ENCODE measurements at regions not wholly inside any gene's neighbourhood (a gene's known extent, or its start where the extent isn't known, plus 50 kb on each side); places are given as distances from the start of the nearest gene placed in this dataset.
A peak's percentile ranks its signal among the peaks of the same experiment; 100 is the strongest.

GRCh38 chr1:191025896-191026642 is 548.4 kb upstream of the BRINP3 start:
- peak in 1 of 2 donors; percentile 62 for DNase-seq
- Histone ChIP-seq H3K4me3 (no peak overlapping the region), H3K27me3 (no peaks in the 10 kb centered on the region), H3K4me1 (no peaks in the 10 kb centered on the region), H3K9me3 (peaks cover 0 to 6% (median 0%) of the 10 kb centered on the region in 4 donors), H3K27ac (no peak overlapping the region), H3K36me3 (no peaks in the 10 kb centered on the region)
- 90 to 96% methylated on average over 3 to 18 of the region's 33 CpGs for WGBS, 2 donors
- peak in 1 of 2 donors; percentile 34 for ATAC-seq (ENCODE audit: low FRiP score in 2 of 2)
- TF ChIP-seq POLR2AphosphoS5 (IDR thresholded peaks at IDR 0.05), result no peak
- TF ChIP-seq CTCF (IDR thresholded peaks at IDR 0.05), result no peak
- no peak for TF ChIP-seq POLR2A (IDR thresholded peaks at IDR 0.05)
- TF ChIP-seq EP300 (IDR thresholded peaks at IDR 0.05), result no peak

- Histone ChIP-seq H3K4me1 (no peaks in the 10 kb centered on the region), H3K27ac (no peak overlapping the region), H3K36me3 (no peaks in the 10 kb centered on the region), H3K4me3 (no peak overlapping the region), H3K9me3 (peaks cover 0 to 6% (median 0%) of the 10 kb centered on the region in 4 donors), H3K27me3 (no peaks in the 10 kb centered on the region)
- 66 to 72% methylated on average over 4 to 5 of the region's 5 CpGs for WGBS, 2 donors
- DNase-seq (no peak), ATAC-seq (ENCODE audit: low FRiP score in 2 of 2) (no peak)
- TF ChIP-seq POLR2A (IDR thresholded peaks at IDR 0.05) (no peak), POLR2AphosphoS5 (IDR thresholded peaks at IDR 0.05) (no peak), EP300 (IDR thresholded peaks at IDR 0.05) (no peak)
Observed at GRCh38 chr1:191026828-191027227, 549.2 kb upstream of the BRINP3 start.

- Histone ChIP-seq H3K36me3 (no peaks in the 10 kb centered on the region), H3K27ac (no peak overlapping the region), H3K4me1 (no peaks in the 10 kb centered on the region), H3K27me3 (no peaks in the 10 kb centered on the region), H3K9me3 (peaks cover 0 to 5% (median 0%) of the 10 kb centered on the region in 4 donors), H3K4me3 (no peak overlapping the region)
- ATAC-seq (ENCODE audit: low FRiP score in 2 of 2) (no peak), DNase-seq (no peak)
- WGBS, 2 donors, result 71 to 77% methylated on average over 2 of the region's 2 CpGs
- TF ChIP-seq POLR2A (IDR thresholded peaks at IDR 0.05) (no peak), CTCF (IDR thresholded peaks at IDR 0.05) (no peak)
Observed at GRCh38 chr1:191034132-191034531, 556.5 kb upstream of the BRINP3 start.

GRCh38 chr1:191043066-191043465 is 565.4 kb upstream of the BRINP3 start:
- Histone ChIP-seq H3K9me3 (no peaks in the 10 kb centered on the region), H3K36me3 (no peaks in the 10 kb centered on the region), H3K27ac (no peak overlapping the region), H3K4me3 (no peak overlapping the region), H3K4me1 (no peaks in the 10 kb centered on the region), H3K27me3 (no peaks in the 10 kb centered on the region)
- DNase-seq (no peak), ATAC-seq (ENCODE audit: low FRiP score in 2 of 2) (no peak)
- no peak for TF ChIP-seq POLR2AphosphoS5 (IDR thresholded peaks at IDR 0.05)
- TF ChIP-seq EP300 (IDR thresholded peaks at IDR 0.05), result no peak
- TF ChIP-seq POLR2A (IDR thresholded peaks at IDR 0.05), result no peak
- TF ChIP-seq CTCF (IDR thresholded peaks at IDR 0.05), result no peak
- WGBS, 2 donors, result 56 to 64% methylated on average over 2 of the region's 2 CpGs

- TF ChIP-seq POLR2A (IDR thresholded peaks at IDR 0.05), result no peak
- no peak for TF ChIP-seq EP300 (IDR thresholded peaks at IDR 0.05)
- no peak for TF ChIP-seq CTCF (IDR thresholded peaks at IDR 0.05)
- TF ChIP-seq POLR2AphosphoS5 (IDR thresholded peaks at IDR 0.05), result no peak
- Histone ChIP-seq H3K27me3 (no peaks in the 10 kb centered on the region), H3K36me3 (no peaks in the 10 kb centered on the region), H3K9me3 (no peaks in the 10 kb centered on the region), H3K4me1 (no peaks in the 10 kb centered on the region), H3K4me3 (no peak overlapping the region), H3K27ac (no peak overlapping the region)
- DNase-seq (no peak), ATAC-seq (ENCODE audit: low FRiP score in 2 of 2) (no peak)
- 65 to 76% methylated on average over 2 of the region's 2 CpGs for WGBS, 2 donors
Observed at GRCh38 chr1:191049781-191050180, 572.1 kb upstream of the BRINP3 start.

Measured in upper lobe of left lung (tissue), 6 donors.